ENCODE measurements at regions not wholly inside any gene's neighbourhood (a gene's known extent, or its start where the extent isn't known, plus 50 kb on each side); places are given as distances from the start of the nearest gene placed in this dataset.

- no peak for DNase-seq
- ATAC-seq: no peak
- no peak overlapping the region for H3K4me3 ChIP-seq
- TF ChIP-seq CTCF (IDR thresholded peaks at IDR 0.05): no peak
- H3K4me1 ChIP-seq (ENCODE audit: low read depth): no peaks in the 10 kb centered on the region
- no peaks in the 10 kb centered on the region for H3K9me3 ChIP-seq
- intact Hi-C loops (cut with DNase I, micrococcal nuclease): no loop called here
- no peaks in the 10 kb centered on the region for H3K36me3 ChIP-seq (ENCODE audit: low read depth)
Measured at GRCh38 chr5:1943481-1943880, 60.8 kb upstream of the IRX4 start.

DNA sequence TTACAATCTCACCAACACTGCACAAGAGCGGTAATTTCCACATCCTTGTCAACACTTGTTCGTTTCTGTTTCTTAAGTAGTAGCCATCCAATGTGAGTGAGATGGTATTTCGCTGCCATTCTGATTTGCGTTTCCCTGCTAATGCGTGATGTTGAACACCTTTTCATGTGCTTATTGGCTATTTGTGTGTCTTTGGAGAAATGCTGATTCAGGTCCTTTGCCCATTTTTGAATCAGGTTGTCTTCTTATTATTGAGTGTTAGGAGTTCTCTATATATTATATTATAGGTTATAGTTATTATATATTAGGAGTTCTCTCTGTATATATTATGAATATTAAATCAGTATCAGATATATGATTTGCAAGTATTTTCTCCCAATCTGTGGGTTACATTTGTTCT, 59.9 kb upstream of the IRX4 start:
- Histone ChIP-seq H3K9me3 (no peaks in the 10 kb centered on the region), H3K36me3 (ENCODE audit: low read depth) (no peaks in the 10 kb centered on the region), H3K4me1 (ENCODE audit: low read depth) (no peaks in the 10 kb centered on the region), H3K4me3 (no peak overlapping the region)
- no peak for ATAC-seq
- intact Hi-C loops (cut with DNase I, micrococcal nuclease): no loop called here
- TF ChIP-seq CTCF (IDR thresholded peaks at IDR 0.05): no peak
- no peak for DNase-seq

- DNase-seq (no peak), ATAC-seq (no peak)
- no peak for TF ChIP-seq CTCF (IDR thresholded peaks at IDR 0.05)
- Histone ChIP-seq H3K4me3 (no peak overlapping the region), H3K36me3 (ENCODE audit: low read depth) (no peaks in the 10 kb centered on the region), H3K9me3 (no peaks in the 10 kb centered on the region), H3K4me1 (ENCODE audit: low read depth) (no peaks in the 10 kb centered on the region)
- intact Hi-C loops (cut with DNase I, micrococcal nuclease): no loop called here
Measured at GRCh38 chr5:1942158-1942557, 59.4 kb upstream of the IRX4 start.

DNA sequence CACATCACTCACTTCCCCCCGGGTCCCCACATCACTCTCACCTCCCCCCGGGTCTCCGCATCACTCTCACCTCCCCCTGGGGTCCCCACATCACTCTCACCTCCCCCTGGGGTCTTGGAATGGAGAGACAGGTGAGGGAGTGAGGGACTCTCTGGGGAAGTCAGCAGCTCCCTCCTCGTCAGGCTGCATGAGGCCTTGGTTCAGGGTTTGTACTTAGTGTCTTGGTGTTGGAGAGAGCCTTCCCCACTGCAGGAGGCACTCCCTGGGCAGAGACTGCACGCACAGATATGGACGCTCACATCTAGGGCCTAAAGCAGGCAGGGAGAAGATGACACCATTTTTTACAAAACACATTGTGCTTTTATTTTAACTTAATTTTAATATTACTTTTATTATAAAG, 56.5 kb upstream of the IRX4 start:
- intact Hi-C loops (cut with DNase I, micrococcal nuclease): no loop called here
- DNase-seq (no peak), ATAC-seq (no peak)
- Histone ChIP-seq H3K4me3 (no peak overlapping the region), H3K9me3 (no peaks in the 10 kb centered on the region), H3K4me1 (ENCODE audit: low read depth) (no peaks in the 10 kb centered on the region), H3K36me3 (ENCODE audit: low read depth) (no peaks in the 10 kb centered on the region)
- no peak for TF ChIP-seq CTCF (IDR thresholded peaks at IDR 0.05)

- ATAC-seq (no peak), DNase-seq (no peak)
- H3K4me3 ChIP-seq: no peak overlapping the region
- H3K4me1 ChIP-seq (ENCODE audit: low read depth): no peaks in the 10 kb centered on the region
- no peaks in the 10 kb centered on the region for H3K36me3 ChIP-seq (ENCODE audit: low read depth)
- intact Hi-C loops (cut with DNase I, micrococcal nuclease): no loop called here
- no peaks in the 10 kb centered on the region for H3K9me3 ChIP-seq
- no peak for TF ChIP-seq CTCF (IDR thresholded peaks at IDR 0.05)
Measured at GRCh38 chr5:1938310-1939000, 55.7 kb upstream of the IRX4 start.

DNA sequence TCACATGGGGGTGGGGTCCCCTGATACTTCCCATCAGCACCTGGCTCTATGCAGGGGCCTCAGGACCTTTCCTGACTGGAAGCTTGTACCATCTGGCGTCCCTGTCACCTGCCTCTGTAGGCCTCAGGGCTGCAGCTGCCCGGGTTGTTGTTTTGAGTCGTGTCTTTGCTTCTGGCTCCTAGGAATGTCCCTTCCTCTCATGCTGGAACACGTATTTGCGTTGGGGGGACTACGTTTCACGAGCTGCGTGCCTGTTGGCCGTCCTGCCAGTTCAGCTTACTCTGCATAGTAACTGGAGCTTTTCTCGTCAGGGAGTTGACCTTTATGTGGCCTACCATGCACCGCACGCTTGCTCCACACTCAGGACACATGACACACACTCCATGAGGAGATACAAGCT, 54.9 kb upstream of the IRX4 start:
- Histone ChIP-seq H3K4me3 (no peak overlapping the region), H3K4me1 (ENCODE audit: low read depth) (no peaks in the 10 kb centered on the region), H3K36me3 (ENCODE audit: low read depth) (no peaks in the 10 kb centered on the region), H3K9me3 (no peaks in the 10 kb centered on the region)
- DNase-seq (no peak), ATAC-seq (no peak)
- no peak for TF ChIP-seq CTCF (IDR thresholded peaks at IDR 0.05)
- intact Hi-C loops (cut with DNase I, micrococcal nuclease): no loop called here

Measured in mucosa of descending colon (tissue), 3 donors.